Nephron (organoid): ENCODE measurements at regions not wholly inside any gene's neighbourhood (a gene's known extent, or its start where the extent isn't known, plus 50 kb on each side); places are given as distances from the start of the nearest gene placed in this dataset.

ENCODE experiments used
- H3K27ac Mint-ChIP-seq, 3 experiments: 2 replicates each; pipeline ENCODE4 v1.8.0; 2020; ENCODE audit warnings: mixed read lengths in 3 of 3, mild to moderate bottlenecking in 2 of 3, moderate library complexity in 1 of 3
- H3K27me3 Mint-ChIP-seq: 2 replicates; pipeline ENCODE4 v1.8.0; 2021; ENCODE audit warnings: low read depth, mild to moderate bottlenecking, moderate library complexity, mixed read lengths
- H3K36me3 Mint-ChIP-seq: 2 replicates; pipeline ENCODE4 v1.8.0; 2020; ENCODE audit warnings: low read depth, mixed read lengths
- H3K4me1 Mint-ChIP-seq: 2 replicates; pipeline ENCODE4 v1.8.0; 2020; ENCODE audit warnings: mixed read lengths
- H3K4me3 Mint-ChIP-seq, 3 experiments: 2 replicates each; pipeline ENCODE4 v1.8.0; 2020; ENCODE audit warnings: mild to moderate bottlenecking in 3 of 3, mixed read lengths in 3 of 3, moderate library complexity in 2 of 3
- H3K9me3 Mint-ChIP-seq: 2 replicates; pipeline ENCODE4 v1.8.0; 2020; ENCODE audit warnings: mixed read lengths
- TF ChIP-seq, protein P1 (sequence below), 3 experiments: fragments of 200-600 bp; sonication (generic); IDR thresholded peaks; one replicate each; pipeline ENCODE4 v1.5.0; 2021; ENCODE audit warnings: antibody characterized with exemption in 3 of 3; ENCODE audit not compliant: unreplicated experiment in 3 of 3

DNA sequence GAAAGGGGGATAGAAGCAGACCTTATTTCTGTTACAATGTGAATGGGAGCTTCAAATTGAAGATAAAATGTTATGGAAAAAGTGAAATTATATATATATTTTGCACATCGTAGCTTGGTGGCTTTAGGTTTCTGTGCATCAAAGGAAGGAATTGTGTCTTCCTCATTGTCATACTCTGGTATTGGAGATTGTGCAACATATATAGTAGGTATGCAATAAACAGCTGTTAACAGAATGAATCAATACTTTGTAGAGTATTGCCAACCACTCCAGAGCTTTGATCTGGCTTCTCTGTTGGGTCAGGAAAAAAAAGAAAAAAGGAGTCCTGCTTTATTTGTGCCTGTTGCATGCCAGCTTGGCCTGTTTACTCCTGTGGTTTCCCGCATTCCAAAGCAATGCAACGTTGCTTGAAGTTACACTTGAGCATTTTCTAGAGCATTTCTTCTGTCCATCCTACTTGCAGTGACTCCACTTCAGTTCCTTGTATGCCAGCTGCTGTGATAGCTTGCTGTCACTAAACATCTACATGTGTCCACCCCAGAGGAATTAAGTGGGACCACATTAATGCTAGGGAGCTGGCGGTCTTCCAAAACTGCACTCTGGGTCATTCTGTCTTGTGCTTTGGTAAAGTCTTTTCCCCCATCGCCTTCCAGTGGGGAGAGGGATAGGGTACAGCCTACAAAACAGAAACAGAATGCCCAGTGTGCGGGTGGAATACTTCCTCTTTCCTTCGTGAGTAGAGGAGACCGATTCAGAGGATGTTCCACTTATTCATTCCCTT is 62.0 kb upstream of the MEF2C start:
- peaks cover 40% of the 10 kb centered on the region for H3K4me1 Mint-ChIP-seq
- TF ChIP-seq, protein P1, sequence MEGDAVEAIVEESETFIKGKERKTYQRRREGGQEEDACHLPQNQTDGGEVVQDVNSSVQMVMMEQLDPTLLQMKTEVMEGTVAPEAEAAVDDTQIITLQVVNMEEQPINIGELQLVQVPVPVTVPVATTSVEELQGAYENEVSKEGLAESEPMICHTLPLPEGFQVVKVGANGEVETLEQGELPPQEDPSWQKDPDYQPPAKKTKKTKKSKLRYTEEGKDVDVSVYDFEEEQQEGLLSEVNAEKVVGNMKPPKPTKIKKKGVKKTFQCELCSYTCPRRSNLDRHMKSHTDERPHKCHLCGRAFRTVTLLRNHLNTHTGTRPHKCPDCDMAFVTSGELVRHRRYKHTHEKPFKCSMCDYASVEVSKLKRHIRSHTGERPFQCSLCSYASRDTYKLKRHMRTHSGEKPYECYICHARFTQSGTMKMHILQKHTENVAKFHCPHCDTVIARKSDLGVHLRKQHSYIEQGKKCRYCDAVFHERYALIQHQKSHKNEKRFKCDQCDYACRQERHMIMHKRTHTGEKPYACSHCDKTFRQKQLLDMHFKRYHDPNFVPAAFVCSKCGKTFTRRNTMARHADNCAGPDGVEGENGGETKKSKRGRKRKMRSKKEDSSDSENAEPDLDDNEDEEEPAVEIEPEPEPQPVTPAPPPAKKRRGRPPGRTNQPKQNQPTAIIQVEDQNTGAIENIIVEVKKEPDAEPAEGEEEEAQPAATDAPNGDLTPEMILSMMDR (IDR thresholded peaks at IDR 0.05; ENCODE audit: unreplicated experiment in 3 of 3): no peak
- H3K9me3 Mint-ChIP-seq: no peaks in the 10 kb centered on the region
- peaks cover 4% of the 10 kb centered on the region for H3K27me3 Mint-ChIP-seq
- H3K36me3 Mint-ChIP-seq: no peaks in the 10 kb centered on the region
- H3K27ac Mint-ChIP-seq: no peak overlapping the region
- no peak overlapping the region for H3K4me3 Mint-ChIP-seq

DNA sequence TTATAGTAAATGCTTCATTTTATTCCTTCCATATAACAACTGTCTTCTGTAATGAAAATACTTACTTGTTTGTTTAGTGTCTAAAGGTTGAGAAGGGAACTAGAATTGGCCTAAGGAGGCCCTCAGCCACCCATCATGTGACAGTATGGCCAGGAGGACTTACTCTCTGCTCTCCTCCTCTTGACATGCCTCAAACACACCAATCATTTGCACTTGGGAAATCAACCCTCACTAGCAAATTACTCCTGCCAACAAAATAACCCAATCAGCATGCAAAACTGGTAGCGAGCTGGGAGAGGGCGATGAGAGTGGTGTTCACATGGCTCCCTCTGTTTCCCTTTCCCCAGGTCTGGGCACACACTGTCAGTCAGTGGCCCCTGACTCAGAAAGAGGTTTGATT is 58.6 kb upstream of the MEF2C start:
- TF ChIP-seq, protein P1 (IDR thresholded peaks at IDR 0.05; ENCODE audit: unreplicated experiment in 3 of 3): no peak
- Mint-ChIP-seq H3K4me3 (no peak overlapping the region), H3K27me3 (peaks cover 4% of the 10 kb centered on the region), H3K9me3 (no peaks in the 10 kb centered on the region), H3K27ac (no peak overlapping the region), H3K4me1 (peaks cover 44% of the 10 kb centered on the region), H3K36me3 (no peaks in the 10 kb centered on the region)

DNA sequence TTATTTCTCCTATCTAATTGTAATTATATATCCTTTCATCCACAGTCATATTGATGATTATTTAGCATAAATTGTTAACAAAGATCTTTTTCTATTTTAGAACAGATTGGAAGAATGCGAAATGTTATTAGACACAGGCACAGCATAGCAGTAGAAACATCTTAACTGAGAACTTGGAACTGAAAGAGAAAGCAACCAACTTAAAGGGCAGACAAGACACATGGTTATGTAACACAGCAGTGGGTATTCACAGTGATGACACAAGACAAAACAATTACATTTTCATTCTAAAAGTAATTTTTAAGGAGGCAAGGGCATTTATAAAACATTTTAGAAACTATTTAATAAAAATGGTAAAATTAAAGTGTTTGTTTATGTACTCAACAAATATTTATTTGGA is 57.7 kb upstream of the MEF2C start:
- no peaks in the 10 kb centered on the region for H3K9me3 Mint-ChIP-seq
- H3K4me1 Mint-ChIP-seq: peaks cover 46% of the 10 kb centered on the region
- no peak overlapping the region for H3K4me3 Mint-ChIP-seq
- peaks cover 4% of the 10 kb centered on the region for H3K27me3 Mint-ChIP-seq
- TF ChIP-seq, protein P1 (IDR thresholded peaks at IDR 0.05; ENCODE audit: unreplicated experiment in 3 of 3): no peak
- no peaks in the 10 kb centered on the region for H3K36me3 Mint-ChIP-seq
- H3K27ac Mint-ChIP-seq: no peak overlapping the region

DNA sequence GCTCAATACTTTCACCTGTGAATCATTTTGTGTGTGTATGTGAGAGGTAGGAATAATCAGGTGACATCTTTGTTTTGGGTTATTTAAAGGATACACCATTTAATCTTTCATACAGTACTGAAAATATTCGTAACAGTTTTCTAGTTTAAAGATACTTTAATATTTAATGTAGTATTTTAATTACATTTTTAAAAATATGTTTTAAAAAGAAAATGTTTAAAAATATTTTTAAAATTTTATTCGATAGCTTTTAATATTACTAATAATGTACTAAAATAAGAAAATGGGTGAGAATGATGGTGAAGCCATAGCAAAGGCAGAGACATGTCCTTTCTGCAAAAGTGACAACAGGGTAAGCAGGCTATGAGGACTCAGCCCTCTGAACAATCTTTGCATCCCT is 56.3 kb upstream of the MEF2C start:
- H3K27me3 Mint-ChIP-seq: peaks cover 4% of the 10 kb centered on the region
- no peak overlapping the region for H3K27ac Mint-ChIP-seq
- TF ChIP-seq, protein P1 (IDR thresholded peaks at IDR 0.05; ENCODE audit: unreplicated experiment in 3 of 3): no peak
- H3K9me3 Mint-ChIP-seq: no peaks in the 10 kb centered on the region
- no peaks in the 10 kb centered on the region for H3K36me3 Mint-ChIP-seq
- H3K4me1 Mint-ChIP-seq: peaks cover 34% of the 10 kb centered on the region
- H3K4me3 Mint-ChIP-seq: no peak overlapping the region

DNA sequence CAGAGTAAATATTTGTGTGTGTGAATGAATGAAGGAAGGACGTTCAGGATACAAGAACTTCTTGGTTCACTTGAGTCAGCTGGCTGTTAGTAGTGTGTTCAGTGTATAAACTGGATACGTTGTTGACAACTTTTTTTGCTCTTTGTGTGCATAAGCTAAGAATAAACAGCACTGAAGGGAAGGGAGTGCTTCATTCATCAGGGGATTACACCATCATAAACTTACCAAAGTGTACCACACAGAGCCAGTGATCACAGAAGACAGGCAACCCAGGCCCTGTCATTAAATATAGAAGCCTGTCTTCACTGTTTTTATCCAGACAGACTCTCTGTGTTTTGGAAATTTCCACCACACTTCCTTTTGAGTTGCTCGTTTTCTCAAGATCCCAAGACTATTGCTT is 55.5 kb upstream of the MEF2C start:
- no peaks in the 10 kb centered on the region for H3K36me3 Mint-ChIP-seq
- TF ChIP-seq, protein P1 (IDR thresholded peaks at IDR 0.05; ENCODE audit: unreplicated experiment in 3 of 3): no peak
- no peaks in the 10 kb centered on the region for H3K9me3 Mint-ChIP-seq
- H3K4me3 Mint-ChIP-seq: no peak overlapping the region
- peaks cover 4% of the 10 kb centered on the region for H3K27me3 Mint-ChIP-seq
- peaks cover 29% of the 10 kb centered on the region for H3K4me1 Mint-ChIP-seq
- H3K27ac Mint-ChIP-seq: peak overlapping the region in 1 of 3 experiments; percentile 10

DNA sequence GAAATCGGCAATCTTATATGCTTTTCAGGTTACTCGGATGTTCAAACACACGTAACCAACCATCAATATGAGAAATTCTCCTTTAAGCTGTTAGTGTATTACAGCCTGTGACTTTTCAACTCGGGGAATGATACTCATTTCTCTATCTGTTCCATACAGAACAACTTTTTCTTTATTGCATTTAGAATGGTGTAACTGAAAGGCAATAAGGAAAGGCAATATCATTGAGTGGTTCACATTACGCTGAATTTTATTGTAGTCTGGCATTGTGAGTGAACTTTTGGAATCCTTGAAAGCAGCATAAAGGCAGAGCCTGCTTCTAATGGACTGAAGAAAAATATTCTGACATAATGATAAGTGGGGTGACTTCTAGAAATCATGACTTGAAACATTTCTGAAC is 54.4 kb upstream of the MEF2C start:
- Mint-ChIP-seq H3K27me3 (peaks cover 4% of the 10 kb centered on the region), H3K4me3 (no peak overlapping the region)

More for the DNA sequence above, 54.4 kb upstream of the MEF2C start:
- TF ChIP-seq, protein P1 (IDR thresholded peaks at IDR 0.05; ENCODE audit: unreplicated experiment in 3 of 3): no peak
- Mint-ChIP-seq H3K27ac (no peak overlapping the region), H3K36me3 (no peaks in the 10 kb centered on the region), H3K9me3 (no peaks in the 10 kb centered on the region), H3K4me1 (peaks cover 22% of the 10 kb centered on the region)
